SKM-1 (cell line): ENCODE measurements at regions not wholly inside any gene's neighbourhood (a gene's known extent, or its start where the extent isn't known, plus 50 kb on each side); places are given as distances from the start of the nearest gene placed in this dataset.

Experiments used
- DNase-seq: peaks from one replicate; lab custom pipeline; 2025; ENCODE audit not compliant: unreplicated experiment; lab: John Stamatoyannopoulos, UW

GRCh38 chr5:8381972-8382371 lies 513.0 kb downstream of the MTRR start:
- no peak for DNase-seq

- DNase-seq, result no peak
These were observed 513.5 kb downstream of the MTRR start for GRCh38 chr5:8382456-8382855.

- DNase-seq, result no peak
These were observed 514.7 kb downstream of the MTRR start for GRCh38 chr5:8383616-8384015.

- DNase-seq, result no peak
These were observed 517.9 kb downstream of the MTRR start for GRCh38 chr5:8386719-8387288.

GRCh38 chr5:8391911-8392310 lies 523.0 kb downstream of the MTRR start:
- DNase-seq, result no peak

GRCh38 chr5:8393240-8393639 lies 524.3 kb downstream of the MTRR start:
- DNase-seq, result no peak

- no peak for DNase-seq
These were observed 526.0 kb downstream of the MTRR start for GRCh38 chr5:8394965-8395364.

- no peak for DNase-seq
These were observed 527.3 kb downstream of the MTRR start for GRCh38 chr5:8396246-8396645.

- no peak for DNase-seq
These were observed 527.8 kb downstream of the MTRR start for GRCh38 chr5:8396756-8397155.

GRCh38 chr5:8399471-8399870 lies 530.5 kb downstream of the MTRR start:
- no peak for DNase-seq

- no peak for DNase-seq
These were observed 539.3 kb downstream of the MTRR start for GRCh38 chr5:8408258-8408657.

GRCh38 chr5:8410618-8411017 lies 541.7 kb downstream of the MTRR start:
- no peak for DNase-seq

- DNase-seq, result no peak
These were observed 545.0 kb downstream of the MTRR start for GRCh38 chr5:8413975-8414374.

GRCh38 chr5:8417316-8418048 lies 548.5 kb downstream of the MTRR start:
- no peak for DNase-seq

- DNase-seq, result no peak
These were observed 549.1 kb downstream of the MTRR start for GRCh38 chr5:8418049-8418426.

- no peak for DNase-seq
These were observed 561.1 kb downstream of the MTRR start for GRCh38 chr5:8429778-8430758.

GRCh38 chr5:8434501-8434900 lies 565.6 kb downstream of the MTRR start:
- DNase-seq, result no peak

GRCh38 chr5:8436924-8437323 lies 568.0 kb downstream of the MTRR start:
- DNase-seq, result no peak

- no peak for DNase-seq
These were observed 576.2 kb downstream of the MTRR start for GRCh38 chr5:8445139-8445538.

GRCh38 chr5:8446179-8446578 lies 577.2 kb downstream of the MTRR start:
- DNase-seq, result no peak

- no peak for DNase-seq
These were observed 587.9 kb downstream of the MTRR start for GRCh38 chr5:8456846-8457186.
